Activated T-cell treated with anti-CD3 and anti-CD28 coated beads, Interleukin-2, amount 50 U/mL, for 72 hours (primary cell): ENCODE measurements at regions not wholly inside any gene's neighbourhood (a gene's known extent, or its start where the extent isn't known, plus 50 kb on each side); places are given as distances from the start of the nearest gene placed in this dataset.
"Not testable (repeated sequence)": the region's sequence is repeated elsewhere in the genome, so short reads cannot be mapped to it uniquely, and the experiment has no call there.

Source experiments
- ATAC-seq, 2 donors: fragments of 150-1000 bp; cut with Tn5 transposase; replicated peaks in 1 of 2; 2 replicates each; pipeline ENCODE4 v1.10.0; 2021; ENCODE audit warnings: moderate library complexity in 2 of 2, mild to moderate bottlenecking in 1 of 2
- DNase-seq, 2 donors: peaks; one replicate each; pipeline ENCODE4 v3.0.0; 2021 to 2022; ENCODE audit warnings: mixed read lengths in 1 of 2
- H3K27ac Mint-ChIP-seq: one replicate; pipeline ENCODE4 v1.8.0; 2022; ENCODE audit warnings: mild to moderate bottlenecking, moderate library complexity, mixed read lengths
- H3K27me3 Mint-ChIP-seq: one replicate; pipeline ENCODE4 v1.8.0; 2022; ENCODE audit warnings: low read depth, mixed read lengths
- H3K36me3 Mint-ChIP-seq, 2 donors: one replicate each; pipeline ENCODE4 v1.8.0; 2022; ENCODE audit warnings: mixed read lengths in 2 of 2, mild to moderate bottlenecking in 1 of 2; ENCODE audit not compliant: insufficient read depth in 2 of 2
- H3K4me1 Mint-ChIP-seq: one replicate; pipeline ENCODE4 v1.8.0; 2022; ENCODE audit warnings: low read depth, mixed read lengths
- H3K4me3 Mint-ChIP-seq, 2 donors: one replicate each; pipeline ENCODE4 v1.8.0; 2022; ENCODE audit warnings: mild to moderate bottlenecking in 2 of 2, mixed read lengths in 2 of 2, moderate library complexity in 2 of 2
- H3K9me3 Mint-ChIP-seq, 2 donors: one replicate each; pipeline ENCODE4 v1.8.0; 2022; ENCODE audit warnings: mixed read lengths in 2 of 2

- not testable (repeated sequence) for H3K27ac Mint-ChIP-seq, DNase-seq, H3K36me3 Mint-ChIP-seq, H3K27me3 Mint-ChIP-seq, ATAC-seq, H3K4me1 Mint-ChIP-seq, H3K9me3 Mint-ChIP-seq, H3K4me3 Mint-ChIP-seq
Observed at GRCh38 chr15:35260274-35260673, 175.2 kb upstream of the NANOGP8 start.

- Mint-ChIP-seq H3K27ac (no peak overlapping the region), H3K4me3 (no peak overlapping the region), H3K27me3 (no peaks in the 10 kb centered on the region), H3K4me1 (no peaks in the 10 kb centered on the region), H3K9me3 (no peaks in the 10 kb centered on the region), H3K36me3 (no peaks in the 10 kb centered on the region)
- DNase-seq (no peak), ATAC-seq (no peak)
Observed at GRCh38 chr15:35256551-35256950, 171.5 kb upstream of the NANOGP8 start.

DNA sequence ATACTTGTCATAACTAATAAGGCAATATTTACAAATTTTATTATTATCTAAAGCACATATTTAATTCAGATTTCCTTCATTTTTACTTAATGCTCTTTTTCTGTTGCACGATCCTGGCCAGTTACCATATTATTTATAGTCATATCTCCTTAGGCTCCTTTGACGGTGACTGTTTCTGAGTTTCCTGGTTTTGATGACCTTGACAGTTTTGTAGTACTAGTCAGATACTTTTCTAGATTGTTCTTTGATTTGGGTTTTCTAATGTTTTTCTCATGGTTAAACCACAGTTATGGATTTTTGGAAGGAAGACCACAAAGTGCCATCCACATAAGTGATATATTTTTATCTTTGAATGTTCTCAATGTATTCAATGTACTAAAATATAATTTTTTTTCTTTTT lies 171.0 kb upstream of the NANOGP8 start:
- no peak for ATAC-seq

GRCh38 chr15:35254908-35255307 lies 169.8 kb upstream of the NANOGP8 start:
- H3K36me3 Mint-ChIP-seq, H3K4me3 Mint-ChIP-seq, H3K4me1 Mint-ChIP-seq, H3K9me3 Mint-ChIP-seq, ATAC-seq, H3K27ac Mint-ChIP-seq, DNase-seq, H3K27me3 Mint-ChIP-seq: not testable (repeated sequence)

More for the DNA sequence above, 171.0 kb upstream of the NANOGP8 start:
- H3K9me3 Mint-ChIP-seq: no peaks in the 10 kb centered on the region
- H3K4me3 Mint-ChIP-seq: no peak overlapping the region
- no peak for DNase-seq
- no peaks in the 10 kb centered on the region for H3K36me3 Mint-ChIP-seq
- H3K27ac Mint-ChIP-seq: no peak overlapping the region
- no peaks in the 10 kb centered on the region for H3K27me3 Mint-ChIP-seq
- H3K4me1 Mint-ChIP-seq: no peaks in the 10 kb centered on the region

- ATAC-seq (no peak), DNase-seq (no peak)
- Mint-ChIP-seq H3K4me1 (no peaks in the 10 kb centered on the region), H3K9me3 (no peaks in the 10 kb centered on the region), H3K4me3 (no peak overlapping the region), H3K36me3 (no peaks in the 10 kb centered on the region), H3K27me3 (no peaks in the 10 kb centered on the region), H3K27ac (no peak overlapping the region)
Observed at GRCh38 chr15:35254062-35254461, 169.0 kb upstream of the NANOGP8 start.

- H3K36me3 Mint-ChIP-seq: no peaks in the 10 kb centered on the region
- no peak for DNase-seq
- no peaks in the 10 kb centered on the region for H3K27me3 Mint-ChIP-seq
- H3K9me3 Mint-ChIP-seq: no peaks in the 10 kb centered on the region
- ATAC-seq: no peak
- H3K4me1 Mint-ChIP-seq: no peaks in the 10 kb centered on the region
- no peak overlapping the region for H3K27ac Mint-ChIP-seq
- no peak overlapping the region for H3K4me3 Mint-ChIP-seq
Observed at GRCh38 chr15:35252351-35252865, 167.3 kb upstream of the NANOGP8 start.

GRCh38 chr15:35247150-35247549 lies 162.1 kb upstream of the NANOGP8 start:
- Mint-ChIP-seq H3K9me3 (no peaks in the 10 kb centered on the region), H3K4me1 (no peaks in the 10 kb centered on the region), H3K36me3 (no peaks in the 10 kb centered on the region), H3K27ac (no peak overlapping the region), H3K4me3 (no peak overlapping the region), H3K27me3 (no peaks in the 10 kb centered on the region)
- no peak for ATAC-seq
- DNase-seq: no peak

DNA sequence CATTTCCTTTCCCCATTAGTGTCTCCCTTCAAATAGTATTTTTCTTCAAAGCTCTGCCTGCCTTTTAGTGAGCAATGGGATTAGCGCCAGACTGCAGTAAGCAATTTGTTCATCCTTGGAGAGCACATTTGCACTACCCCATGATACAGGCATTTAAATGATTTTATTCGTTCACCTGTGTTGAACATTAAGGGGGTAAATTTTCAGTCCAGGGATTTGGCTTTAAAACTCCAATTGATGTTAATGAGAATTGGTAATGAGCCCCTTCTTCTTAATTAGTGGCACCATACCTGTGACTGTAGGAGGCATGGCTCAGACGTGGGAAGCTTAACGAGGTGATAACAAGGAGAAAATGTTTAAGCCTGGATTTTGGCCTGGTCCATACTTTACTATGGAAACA lies 161.4 kb upstream of the NANOGP8 start:
- no peaks in the 10 kb centered on the region for H3K4me1 Mint-ChIP-seq
- no peak for ATAC-seq

DNA sequence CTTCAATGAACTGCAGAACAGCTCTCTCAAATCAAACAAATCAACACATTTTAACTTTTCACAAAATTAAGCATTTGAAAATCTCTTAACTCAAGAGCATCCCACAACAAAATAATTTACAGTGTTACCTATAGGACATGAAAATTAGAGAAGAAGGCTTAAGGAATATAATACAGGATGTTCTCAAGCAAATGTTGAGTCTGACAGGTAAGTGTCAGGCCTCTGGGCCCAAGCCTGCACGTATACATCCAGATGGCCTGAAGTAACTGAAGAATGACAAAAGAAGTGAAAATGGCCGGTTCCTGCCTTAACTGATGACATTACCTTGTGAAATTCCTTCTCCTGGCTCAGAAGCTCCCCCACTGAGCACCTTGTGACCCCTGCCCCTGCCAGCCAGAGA lies 160.6 kb upstream of the NANOGP8 start:
- not testable (repeated sequence) for ATAC-seq, H3K36me3 Mint-ChIP-seq, H3K4me3 Mint-ChIP-seq, DNase-seq, H3K27ac Mint-ChIP-seq, H3K27me3 Mint-ChIP-seq, H3K4me1 Mint-ChIP-seq, H3K9me3 Mint-ChIP-seq

More for the DNA sequence above, 161.4 kb upstream of the NANOGP8 start:
- no peak overlapping the region for H3K27ac Mint-ChIP-seq
- H3K4me3 Mint-ChIP-seq: no peak overlapping the region
- DNase-seq: no peak
- H3K27me3 Mint-ChIP-seq: no peaks in the 10 kb centered on the region
- no peaks in the 10 kb centered on the region for H3K9me3 Mint-ChIP-seq
- H3K36me3 Mint-ChIP-seq: no peaks in the 10 kb centered on the region

GRCh38 chr15:35244227-35244626 lies 159.1 kb upstream of the NANOGP8 start:
- H3K9me3 Mint-ChIP-seq: no peaks in the 10 kb centered on the region
- no peak overlapping the region for H3K27ac Mint-ChIP-seq
- no peaks in the 10 kb centered on the region for H3K4me1 Mint-ChIP-seq
- no peaks in the 10 kb centered on the region for H3K27me3 Mint-ChIP-seq
- no peak overlapping the region for H3K4me3 Mint-ChIP-seq
- DNase-seq: no peak
- no peaks in the 10 kb centered on the region for H3K36me3 Mint-ChIP-seq
- no peak for ATAC-seq

DNA sequence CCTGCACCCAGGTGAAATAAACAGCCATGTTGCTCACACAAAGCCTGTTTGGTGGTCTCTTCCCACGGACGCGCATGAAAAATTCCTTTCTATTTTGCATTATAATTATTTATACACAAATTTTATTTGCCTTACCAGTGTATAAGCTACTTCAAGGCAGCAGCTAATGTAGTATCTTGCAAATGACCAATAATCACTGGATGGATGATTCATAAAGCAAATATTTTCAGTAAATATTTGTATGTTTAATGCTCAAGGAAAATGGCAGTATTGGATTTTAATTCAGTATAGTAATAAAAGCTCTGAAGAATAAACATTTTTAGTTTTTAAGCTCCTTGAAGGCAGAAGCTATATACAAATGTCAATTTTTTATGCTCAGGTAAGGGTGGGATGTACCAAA lies 158.7 kb upstream of the NANOGP8 start:
- Mint-ChIP-seq H3K27ac (no peak overlapping the region), H3K4me3 (no peak overlapping the region), H3K27me3 (no peaks in the 10 kb centered on the region), H3K36me3 (no peaks in the 10 kb centered on the region), H3K9me3 (no peaks in the 10 kb centered on the region), H3K4me1 (no peaks in the 10 kb centered on the region)
- no peak for DNase-seq
- no peak for ATAC-seq

DNA sequence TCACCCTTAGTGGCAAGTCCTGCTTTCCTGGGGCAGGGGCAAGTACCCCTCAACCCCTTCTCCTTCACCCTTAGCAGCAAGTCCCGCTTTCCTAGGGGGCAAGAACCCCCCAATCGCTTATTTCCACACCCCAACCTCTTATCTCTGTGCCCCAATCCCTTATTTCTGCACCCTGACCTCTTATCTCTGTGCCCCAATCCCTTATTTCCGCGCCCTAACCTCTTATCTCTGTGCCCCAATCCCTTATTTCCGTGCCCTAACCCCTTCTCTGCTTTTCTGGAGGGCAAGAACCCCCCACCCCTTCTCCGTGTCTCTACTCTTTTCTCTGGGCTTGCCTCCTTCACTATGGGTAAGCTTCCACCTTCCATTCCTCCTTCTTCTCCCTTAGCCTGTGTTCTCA lies 154.6 kb upstream of the NANOGP8 start:
- H3K9me3 Mint-ChIP-seq, H3K4me1 Mint-ChIP-seq, ATAC-seq, H3K27ac Mint-ChIP-seq, H3K27me3 Mint-ChIP-seq, DNase-seq, H3K4me3 Mint-ChIP-seq, H3K36me3 Mint-ChIP-seq: not testable (repeated sequence)

GRCh38 chr15:35238448-35238847 lies 153.4 kb upstream of the NANOGP8 start:
- not testable (repeated sequence) for H3K27ac Mint-ChIP-seq, H3K9me3 Mint-ChIP-seq, DNase-seq, H3K4me1 Mint-ChIP-seq, H3K36me3 Mint-ChIP-seq, ATAC-seq, H3K27me3 Mint-ChIP-seq, H3K4me3 Mint-ChIP-seq

GRCh38 chr15:35229085-35229484 lies 144.0 kb upstream of the NANOGP8 start:
- H3K9me3 Mint-ChIP-seq: peaks cover 9 to 12% of the 10 kb centered on the region in 2 donors

More at GRCh38 chr15:35229085-35229484, 144.0 kb upstream of the NANOGP8 start:
- DNase-seq (no peak), ATAC-seq (no peak)
- no peaks in the 10 kb centered on the region for H3K27me3 Mint-ChIP-seq
- H3K4me3 Mint-ChIP-seq: no peak overlapping the region
- no peak overlapping the region for H3K27ac Mint-ChIP-seq
- H3K4me1 Mint-ChIP-seq: no peaks in the 10 kb centered on the region
- peaks cover 2 to 5% of the 10 kb centered on the region in 2 donors for H3K36me3 Mint-ChIP-seq
